ENCODE measurements at regions not wholly inside any gene's neighbourhood (a gene's known extent, or its start where the extent isn't known, plus 50 kb on each side); places are given as distances from the start of the nearest gene placed in this dataset.

GRCh38 chr5:135743181-135743580, 91.3 kb upstream of the SLC25A48 start:
- TF ChIP-seq CTCF (IDR thresholded peaks at IDR 0.05; ENCODE audit: low read depth, low read length, missing input control) = no peak
- TF ChIP-seq MAX (IDR thresholded peaks at IDR 0.05) = no peak
- TF ChIP-seq NR2F2 (IDR thresholded peaks at IDR 0.05) = no peak
- TF ChIP-seq RAD21 (IDR thresholded peaks at IDR 0.05) = no peak
- TF ChIP-seq HNF4A (conservative IDR thresholded peaks at IDR 0.05) = no peak

Data from liver (tissue), 3 donors.